HCT116 (cell line): ENCODE measurements at regions not wholly inside any gene's neighbourhood (a gene's known extent, or its start where the extent isn't known, plus 50 kb on each side); places are given as distances from the start of the nearest gene placed in this dataset.
"Not testable (repeated sequence)": the region's sequence is repeated elsewhere in the genome, so short reads cannot be mapped to it uniquely, and the experiment has no call there.

ENCODE experiments used
- ATAC-seq: fragments of 200-7000 bp; cut with Tn5 transposase; 2 replicates; pipeline ENCODE4 v1.9.1; 2020; ENCODE audit warnings: mild to moderate bottlenecking, moderate library complexity
- BruUV-seq: library from RNA; stranded (reverse); fragments of 400-500 nt; replicated peaks from 2 replicates; lab custom pipeline; 2021; lab: Mats Ljungman, UMichigan
- CTCF ChIA-PET: fragments of 300-600 bp; sonication (Branson Sonifier 250); formaldehyde crosslinking; loops from one replicate; lab custom pipeline; 2021; ENCODE audit warnings: antibody characterized with exemption; lab: Charles Lee
- POLR2A ChIA-PET: fragments of 300-600, 350-600 bp; sonication (Branson Sonifier 250); formaldehyde crosslinking; loops from one replicate; lab custom pipeline; 2021; ENCODE audit warnings: antibody characterized with exemption; lab: Charles Lee
- RAD21 ChIA-PET, 2 experiments: fragments of 300-600 bp; sonication (Branson Sonifier 250); formaldehyde crosslinking; loops; one replicate each; lab custom pipeline; 2023; ENCODE audit warnings: low total read pairs in 2 of 2; ENCODE audit not compliant: uncharacterized antibody in 2 of 2, unreplicated experiment in 2 of 2, low non-redundant PET in 1 of 2; lab: Charles Lee
- DNase-seq: peaks from one replicate; pipeline ENCODE4 v3.0.0-alpha.2; 2010; ENCODE audit warnings: low read depth, low spot score
- H2AFZ ChIP-seq: fragments of 200-600 bp; shearing (Covaris generic), sonication (generic); 2 replicates; pipeline ENCODE4 v1.6.1; 2017; ENCODE audit warnings: low read depth, mixed run types, mixed read lengths, antibody characterized with exemption, low read length; ENCODE audit not compliant: poor library complexity, severe bottlenecking
- H3K27ac ChIP-seq: 2 replicates; pipeline ENCODE4 v1.5.1; 2012; ENCODE audit warnings: low read depth, low read length
- H3K27me3 ChIP-seq: fragments of 200-600 bp; sonication (generic); 2 replicates; pipeline ENCODE4 v1.6.1; 2016; ENCODE audit warnings: mixed run types, low read length, mixed read lengths; ENCODE audit not compliant: insufficient read depth
- H3K36me3 ChIP-seq, 2 experiments: fragments of 200-500 bp in 1 of 2; fragments of 200-600 bp in 1 of 2; sonication (Bioruptor generic) in 1 of 2; sonication (generic) in 1 of 2; 2 replicates each; pipeline versions ENCODE4 v1.5.1 to v1.6.1; 2014 to 2016; ENCODE audit warnings: low read length in 2 of 2, inconsistent platforms in 1 of 2, mixed read lengths in 1 of 2, mixed run types in 1 of 2; ENCODE audit not compliant: insufficient read depth in 2 of 2, control insufficient read depth in 1 of 2
- H3K4me1 ChIP-seq, 2 experiments: fragments of 200-600 bp in 1 of 2; sonication (generic) in 1 of 2; 2 replicates each; pipeline versions ENCODE4 v1.5.1 to v1.6.1; 2012 to 2017; ENCODE audit warnings: low read length in 2 of 2, inconsistent platforms in 1 of 2, mild to moderate bottlenecking in 1 of 2, mixed read lengths in 1 of 2, mixed run types in 1 of 2, moderate library complexity in 1 of 2; ENCODE audit not compliant: insufficient read depth in 2 of 2, control insufficient read depth in 1 of 2
- H3K4me2 ChIP-seq: fragments of 200-600 bp; sonication (generic); 2 replicates; pipeline ENCODE4 v1.6.1; 2017; ENCODE audit warnings: mixed run types, low read length, mixed read lengths
- H3K4me3 ChIP-seq, 2 experiments: fragments of 200-600 bp in 1 of 2; sonication (generic) in 1 of 2; replicated peaks in 1 of 2; 2 replicates each; pipeline ENCODE4 v1.5.1; 2011 to 2016; ENCODE audit warnings: low read length in 2 of 2, control low read depth in 1 of 2, low read depth in 1 of 2, mild to moderate bottlenecking in 1 of 2, mixed read lengths in 1 of 2, mixed run types in 1 of 2
- H3K79me2 ChIP-seq: fragments of 200-600 bp; sonication (generic); 2 replicates; pipeline ENCODE4 v1.6.1; 2017; ENCODE audit warnings: mild to moderate bottlenecking, mixed run types, low read length, moderate library complexity, mixed read lengths; ENCODE audit not compliant: insufficient read depth
- H3K9ac ChIP-seq: fragments of 200-600 bp; sonication (generic); 2 replicates; pipeline ENCODE4 v1.6.1; 2016; ENCODE audit warnings: low read length, mixed read lengths
- H3K9me2 ChIP-seq: fragments of 200-600 bp; sonication (generic), shearing (Covaris generic); 2 replicates; pipeline ENCODE4 v1.6.1; 2017; ENCODE audit warnings: mixed run types, mild to moderate bottlenecking, moderate library complexity; ENCODE audit not compliant: insufficient read depth
- H3K9me3 ChIP-seq, 2 experiments: fragments of 200-500 bp in 1 of 2; fragments of 200-600 bp in 1 of 2; sonication (Bioruptor generic) in 1 of 2; sonication (generic) in 1 of 2; 2 replicates each; pipeline ENCODE4 v1.6.1; 2014 to 2017; ENCODE audit warnings: low read length in 2 of 2, mixed read lengths in 2 of 2, inconsistent platforms in 1 of 2, low read depth in 1 of 2, mild to moderate bottlenecking in 1 of 2, mixed run types in 1 of 2, moderate library complexity in 1 of 2; ENCODE audit not compliant: control insufficient read depth in 1 of 2, insufficient read depth in 1 of 2
- H4K20me1 ChIP-seq: fragments of 200-600 bp; sonication (generic), shearing (Covaris generic); 2 replicates; pipeline ENCODE4 v1.6.1; 2017; ENCODE audit warnings: mixed run types, mild to moderate bottlenecking, moderate library complexity; ENCODE audit not compliant: insufficient read depth
- EGR1 ChIP-seq: IDR thresholded peaks from 2 replicates; pipeline ENCODE4 v1.6.1; 2012; ENCODE audit warnings: low read depth
- JUND ChIP-seq: IDR thresholded peaks from 2 replicates; pipeline ENCODE4 v1.6.1; 2012
- RAD21 ChIP-seq: IDR thresholded peaks from 2 replicates; pipeline ENCODE4 v1.6.1; 2012; ENCODE audit warnings: low read depth, mild to moderate bottlenecking
- SP1 ChIP-seq: IDR thresholded peaks from 2 replicates; pipeline ENCODE4 v1.6.1; 2012; ENCODE audit warnings: low read depth
- SRF ChIP-seq: IDR thresholded peaks from 2 replicates; pipeline ENCODE4 v1.6.1; 2012; ENCODE audit warnings: low read depth
- intact Hi-C: fragments of 100-400 bp; cut with micrococcal nuclease; formaldehyde crosslinking; loops from 2 replicates; pipeline ENCODE4 v1.10.0; 2022
- TF ChIP-seq, protein P1 (sequence below): IDR thresholded peaks from 2 replicates; pipeline ENCODE4 v1.6.1; 2012
- TF ChIP-seq, protein P2 (sequence below): IDR thresholded peaks from 2 replicates; pipeline ENCODE4 v1.6.1; 2012; ENCODE audit warnings: low read depth
- TF ChIP-seq, protein P3 (sequence below): IDR thresholded peaks from 2 replicates; pipeline ENCODE4 v1.6.1; 2011; ENCODE audit warnings: mild to moderate bottlenecking, low read length, moderate library complexity; ENCODE audit not compliant: insufficient replicate concordance; ENCODE audit errors: extremely low read depth

DNA sequence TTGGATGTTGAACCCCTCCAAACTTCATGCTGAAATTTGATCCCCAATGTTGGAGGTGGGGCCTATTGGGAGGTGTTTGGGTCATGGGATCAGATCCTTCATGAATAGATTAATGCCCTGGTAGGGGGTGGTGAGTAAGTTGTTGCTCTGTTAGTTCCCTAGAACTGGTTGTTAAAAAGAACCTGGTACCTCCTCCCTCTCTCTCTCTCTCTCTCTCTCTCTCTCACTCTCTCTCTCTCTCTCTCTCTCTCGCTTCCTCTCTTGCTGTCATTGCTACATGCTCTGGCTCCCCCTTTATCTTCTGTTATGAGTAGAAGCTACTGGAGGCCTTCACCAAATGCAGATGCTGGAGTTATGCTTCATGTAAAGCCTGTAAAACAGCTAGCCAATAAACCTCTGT, 498.2 kb upstream of the NR5A2 start:
- Histone ChIP-seq H3K4me2 (no peak overlapping the region), H3K9me3 (no peaks in the 10 kb centered on the region), H3K9me2 (no peaks in the 10 kb centered on the region), H4K20me1 (no peaks in the 10 kb centered on the region), H3K9ac (no peak overlapping the region), H3K79me2 (no peaks in the 10 kb centered on the region), H3K4me3 (no peak overlapping the region), H3K27me3 (no peaks in the 10 kb centered on the region), H3K27ac (no peak overlapping the region), H2AFZ (no peak overlapping the region), H3K36me3 (no peaks in the 10 kb centered on the region), H3K4me1 (no peaks in the 10 kb centered on the region)
- ATAC-seq (no peak), DNase-seq (no peak)
- intact Hi-C loops, result no loop called here
- TF ChIP-seq EGR1 (no peak), SP1 (no peak)
- TF ChIP-seq, protein P1, sequence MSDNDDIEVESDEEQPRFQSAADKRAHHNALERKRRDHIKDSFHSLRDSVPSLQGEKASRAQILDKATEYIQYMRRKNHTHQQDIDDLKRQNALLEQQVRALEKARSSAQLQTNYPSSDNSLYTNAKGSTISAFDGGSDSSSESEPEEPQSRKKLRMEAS, result no peak
- ChIA-PET CTCF (no interaction called here), RAD21 (no interaction called here), POLR2A (no interaction called here)
- BruUV-seq, result no TSS peak

DNA sequence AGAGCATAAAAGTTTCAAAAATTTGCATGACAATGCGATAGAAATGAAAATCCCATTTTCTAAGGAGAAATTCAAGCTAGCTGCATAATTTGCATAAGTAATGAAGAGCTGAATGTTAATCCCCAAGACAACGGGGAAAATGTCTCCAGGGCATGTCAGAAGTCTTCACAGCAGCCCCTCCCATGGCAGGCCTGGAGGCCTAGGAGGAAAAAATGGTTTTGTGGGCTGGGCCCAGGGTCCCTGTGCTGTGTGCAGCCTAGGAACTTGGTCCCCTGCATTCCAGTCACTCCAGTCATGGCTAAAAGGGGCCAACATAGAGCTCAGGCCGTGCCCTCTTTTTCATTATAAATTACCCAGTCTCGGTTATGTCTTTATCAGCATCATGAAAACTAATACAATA, 494.1 kb upstream of the NR5A2 start:
- H3K9me3 ChIP-seq, ATAC-seq, H3K9ac ChIP-seq, BruUV-seq, H3K4me1 ChIP-seq, H3K4me3 ChIP-seq, H3K27me3 ChIP-seq, DNase-seq, H2AFZ ChIP-seq, CTCF ChIA-PET, RAD21 ChIA-PET, H3K4me2 ChIP-seq, H3K27ac ChIP-seq, intact Hi-C loops, POLR2A ChIA-PET, H3K36me3 ChIP-seq, H4K20me1 ChIP-seq, H3K9me2 ChIP-seq, H3K79me2 ChIP-seq: not testable (repeated sequence)

DNA sequence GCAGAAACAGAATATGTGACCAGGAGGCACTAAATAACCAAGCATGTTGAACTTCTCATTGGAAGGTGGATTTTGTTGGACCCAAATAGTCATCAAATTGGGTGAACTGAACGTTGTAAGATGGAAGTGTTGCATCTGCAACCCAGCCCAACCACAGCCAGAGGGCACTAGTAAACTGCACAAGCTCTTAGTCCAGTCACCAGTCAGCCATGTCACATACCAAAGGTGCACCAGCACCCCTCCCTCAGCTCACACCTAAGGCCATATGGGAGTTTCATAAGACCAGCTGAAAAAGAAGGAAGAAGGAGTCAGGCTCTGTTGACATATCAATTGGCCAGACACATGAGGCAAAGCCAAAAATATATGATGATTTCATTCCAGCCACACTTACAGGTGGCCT, 481.7 kb upstream of the NR5A2 start:
- H3K79me2 ChIP-seq, result no peaks in the 10 kb centered on the region
- no peaks in the 10 kb centered on the region for H3K4me1 ChIP-seq
- DNase-seq (peak; percentile 26), ATAC-seq (peak; percentile 85)
- CTCF ChIA-PET, result interaction anchor here (0.6 to 1.4 kb wide), 2 partner anchors 789 to 964 kb away, joined by 3 read pairs; no protein-coding TSS in a partner anchor
- no peak overlapping the region for H3K27ac ChIP-seq
- H3K9ac ChIP-seq, result no peak overlapping the region
- no peaks in the 10 kb centered on the region for H3K9me3 ChIP-seq
- H4K20me1 ChIP-seq, result no peaks in the 10 kb centered on the region
- POLR2A ChIA-PET, result no interaction called here
- intact Hi-C loops, result loop anchor here (10.0 kb wide), 2 partner anchors 729 to 969 kb away; no protein-coding TSS in a partner anchor
- H3K27me3 ChIP-seq, result no peaks in the 10 kb centered on the region
- H3K36me3 ChIP-seq, result no peaks in the 10 kb centered on the region
- RAD21 ChIA-PET, result no interaction called here
- no TSS peak for BruUV-seq
- no peaks in the 10 kb centered on the region for H3K9me2 ChIP-seq
- no peak overlapping the region for H3K4me2 ChIP-seq
- no peak overlapping the region for H2AFZ ChIP-seq
- no peak overlapping the region for H3K4me3 ChIP-seq
- no peak for TF ChIP-seq SRF
- no peak for TF ChIP-seq JUND
- no peak for TF ChIP-seq EGR1
- TF ChIP-seq, protein P2, sequence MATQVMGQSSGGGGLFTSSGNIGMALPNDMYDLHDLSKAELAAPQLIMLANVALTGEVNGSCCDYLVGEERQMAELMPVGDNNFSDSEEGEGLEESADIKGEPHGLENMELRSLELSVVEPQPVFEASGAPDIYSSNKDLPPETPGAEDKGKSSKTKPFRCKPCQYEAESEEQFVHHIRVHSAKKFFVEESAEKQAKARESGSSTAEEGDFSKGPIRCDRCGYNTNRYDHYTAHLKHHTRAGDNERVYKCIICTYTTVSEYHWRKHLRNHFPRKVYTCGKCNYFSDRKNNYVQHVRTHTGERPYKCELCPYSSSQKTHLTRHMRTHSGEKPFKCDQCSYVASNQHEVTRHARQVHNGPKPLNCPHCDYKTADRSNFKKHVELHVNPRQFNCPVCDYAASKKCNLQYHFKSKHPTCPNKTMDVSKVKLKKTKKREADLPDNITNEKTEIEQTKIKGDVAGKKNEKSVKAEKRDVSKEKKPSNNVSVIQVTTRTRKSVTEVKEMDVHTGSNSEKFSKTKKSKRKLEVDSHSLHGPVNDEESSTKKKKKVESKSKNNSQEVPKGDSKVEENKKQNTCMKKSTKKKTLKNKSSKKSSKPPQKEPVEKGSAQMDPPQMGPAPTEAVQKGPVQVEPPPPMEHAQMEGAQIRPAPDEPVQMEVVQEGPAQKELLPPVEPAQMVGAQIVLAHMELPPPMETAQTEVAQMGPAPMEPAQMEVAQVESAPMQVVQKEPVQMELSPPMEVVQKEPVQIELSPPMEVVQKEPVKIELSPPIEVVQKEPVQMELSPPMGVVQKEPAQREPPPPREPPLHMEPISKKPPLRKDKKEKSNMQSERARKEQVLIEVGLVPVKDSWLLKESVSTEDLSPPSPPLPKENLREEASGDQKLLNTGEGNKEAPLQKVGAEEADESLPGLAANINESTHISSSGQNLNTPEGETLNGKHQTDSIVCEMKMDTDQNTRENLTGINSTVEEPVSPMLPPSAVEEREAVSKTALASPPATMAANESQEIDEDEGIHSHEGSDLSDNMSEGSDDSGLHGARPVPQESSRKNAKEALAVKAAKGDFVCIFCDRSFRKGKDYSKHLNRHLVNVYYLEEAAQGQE, result no peak
- TF ChIP-seq, protein P3, sequence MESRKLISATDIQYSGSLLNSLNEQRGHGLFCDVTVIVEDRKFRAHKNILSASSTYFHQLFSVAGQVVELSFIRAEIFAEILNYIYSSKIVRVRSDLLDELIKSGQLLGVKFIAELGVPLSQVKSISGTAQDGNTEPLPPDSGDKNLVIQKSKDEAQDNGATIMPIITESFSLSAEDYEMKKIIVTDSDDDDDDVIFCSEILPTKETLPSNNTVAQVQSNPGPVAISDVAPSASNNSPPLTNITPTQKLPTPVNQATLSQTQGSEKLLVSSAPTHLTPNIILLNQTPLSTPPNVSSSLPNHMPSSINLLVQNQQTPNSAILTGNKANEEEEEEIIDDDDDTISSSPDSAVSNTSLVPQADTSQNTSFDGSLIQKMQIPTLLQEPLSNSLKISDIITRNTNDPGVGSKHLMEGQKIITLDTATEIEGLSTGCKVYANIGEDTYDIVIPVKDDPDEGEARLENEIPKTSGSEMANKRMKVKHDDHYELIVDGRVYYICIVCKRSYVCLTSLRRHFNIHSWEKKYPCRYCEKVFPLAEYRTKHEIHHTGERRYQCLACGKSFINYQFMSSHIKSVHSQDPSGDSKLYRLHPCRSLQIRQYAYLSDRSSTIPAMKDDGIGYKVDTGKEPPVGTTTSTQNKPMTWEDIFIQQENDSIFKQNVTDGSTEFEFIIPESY, result no peak
- TF ChIP-seq RAD21, result peak; percentile 65
